Transverse colon (tissue), 4 donors: ENCODE measurements at regions not wholly inside any gene's neighbourhood (a gene's known extent, or its start where the extent isn't known, plus 50 kb on each side); places are given as distances from the start of the nearest gene placed in this dataset.

Source experiments
- DNase-seq: peaks from one replicate; pipeline ENCODE4 v3.0.0-alpha.2; 2019
- H3K27ac ChIP-seq, 4 donors: fragments of 200-600 bp; sonication (generic); 2 replicates each; pipeline ENCODE4 v1.5.1; 2016 to 2018; ENCODE audit warnings: inconsistent platforms in 4 of 4
- H3K27me3 ChIP-seq: fragments of 200-600 bp; sonication (generic); 2 replicates; pipeline ENCODE4 v1.5.1; 2017; ENCODE audit warnings: inconsistent platforms
- H3K36me3 ChIP-seq, 4 donors: fragments of 200-600 bp; sonication (generic); 2 replicates each; pipeline ENCODE4 v1.5.1; 2017 to 2019; ENCODE audit warnings: inconsistent platforms in 4 of 4
- H3K4me1 ChIP-seq, 4 donors: fragments of 200-600 bp; sonication (generic); 2 replicates each; pipeline ENCODE4 v1.5.1; 2017 to 2020; ENCODE audit warnings: inconsistent platforms in 4 of 4
- H3K4me3 ChIP-seq, 4 donors: fragments of 200-600 bp; sonication (generic); 1 replicate in 1 of 4; 2 replicates in 3 of 4; pipeline versions ENCODE4 v1.5.1 to v1.6.1; 2017 to 2019; ENCODE audit warnings: inconsistent platforms in 4 of 4
- H3K9me3 ChIP-seq, 2 donors: fragments of 200-600 bp; sonication (generic); 2 replicates each; pipeline ENCODE4 v1.5.1; 2017 to 2019; ENCODE audit warnings: inconsistent platforms in 2 of 2
- CTCF ChIP-seq, 5 experiments: fragments of 200-600 bp in 3 of 5; fragments of 450-650 bp in 2 of 5; sonication (generic) in 3 of 5; IDR thresholded peaks; 1 replicate in 2 of 5; 2 replicates in 3 of 5; pipeline ENCODE4 v1.5.1; 2016 to 2017; ENCODE audit warnings: antibody characterized with exemption in 5 of 5, inconsistent platforms in 3 of 5, mild to moderate bottlenecking in 2 of 5, moderate library complexity in 1 of 5
- EP300 ChIP-seq: sonication (generic); formaldehyde crosslinking; IDR thresholded peaks from one replicate; pipeline ENCODE4 v1.6.1; 2017; ENCODE audit warnings: antibody characterized with exemption, low read depth
- POLR2A ChIP-seq: fragments of 450-650 bp; IDR thresholded peaks from one replicate; pipeline ENCODE4 v1.6.1; 2016; ENCODE audit warnings: antibody characterized with exemption, mild to moderate bottlenecking, moderate library complexity
- POLR2AphosphoS5 ChIP-seq, 3 donors: sonication (generic); formaldehyde crosslinking; IDR thresholded peaks; one replicate each; pipeline ENCODE4 v1.6.1; 2016; ENCODE audit warnings: antibody characterized with exemption in 3 of 3
- WGBS, 2 donors: methylation state at CpG; one replicate each; pipeline ENCODE4 v1.1.5; 2018; ENCODE audit warnings: low coverage in 1 of 2; 5-methylcytosine and 5-hydroxymethylcytosine counted together
- in situ Hi-C, 4 donors: fragments of 200-750 bp; cut with MboI; loops; one replicate each; pipeline versions ENCODE4 v1.15.0 to v1.15.1; 2017; ENCODE audit warnings: low sequenced_read_pairs in 3 of 4, low pct_ligation_motif_present in 1 of 4, low pct_unique_long_range_greater_than_20kb in 1 of 4
- intact Hi-C: fragments of 100-400 bp; cut with DNase I; formaldehyde crosslinking; loops from one replicate; pipeline ENCODE4 v1.15.1; 2023; ENCODE audit warnings: low total_unique reads

- Histone ChIP-seq H3K4me3 (no peak overlapping the region), H3K9me3 (no peaks in the 10 kb centered on the region), H3K27me3 (no peaks in the 10 kb centered on the region), H3K36me3 (no peaks in the 10 kb centered on the region), H3K27ac (no peak overlapping the region), H3K4me1 (no peaks in the 10 kb centered on the region)
- 50 to 62% methylated on average over 1 to 2 of the region's 2 CpGs for WGBS, 2 donors
- TF ChIP-seq POLR2A = no peak
- no peak for TF ChIP-seq CTCF (IDR thresholded peaks at IDR 0.05)
- no peak for TF ChIP-seq EP300
- TF ChIP-seq POLR2AphosphoS5 (IDR thresholded peaks at IDR 0.05) = no peak
- in situ Hi-C loops = no loop called here
- intact Hi-C loops = loop anchor here (5.0 kb wide), 1 partner anchor 341 kb away; no protein-coding TSS in a partner anchor
- DNase-seq = no peak
These were observed 391.1 kb downstream of the STIM2 start for GRCh38 chr4:27251771-27252170.

- no peaks in the 10 kb centered on the region for H3K27me3 ChIP-seq
- no peaks in the 10 kb centered on the region for H3K36me3 ChIP-seq
- no peak overlapping the region for H3K4me3 ChIP-seq
- intact Hi-C loops (no loop called here), in situ Hi-C loops (no loop called here)
- no peak for DNase-seq
- no peak overlapping the region for H3K27ac ChIP-seq
- WGBS, 2 donors = 33 to 47% methylated on average over 3 to 7 of the region's 7 CpGs
- TF ChIP-seq POLR2AphosphoS5 (IDR thresholded peaks at IDR 0.05) (no peak), CTCF (IDR thresholded peaks at IDR 0.05) (no peak), EP300 (no peak), POLR2A (no peak)
- H3K9me3 ChIP-seq = no peaks in the 10 kb centered on the region
- no peaks in the 10 kb centered on the region for H3K4me1 ChIP-seq
These were observed 406.8 kb downstream of the STIM2 start for GRCh38 chr4:27267339-27267969.

- DNase-seq = no peak
- 82 to 85% methylated on average over 4 of the region's 4 CpGs for WGBS, 2 donors
- no peak for TF ChIP-seq EP300
- intact Hi-C loops (no loop called here), in situ Hi-C loops (no loop called here)
- no peaks in the 10 kb centered on the region for H3K9me3 ChIP-seq
- no peak overlapping the region for H3K27ac ChIP-seq
- no peaks in the 10 kb centered on the region for H3K27me3 ChIP-seq
- no peaks in the 10 kb centered on the region for H3K4me1 ChIP-seq
- no peak overlapping the region for H3K4me3 ChIP-seq
- H3K36me3 ChIP-seq = no peaks in the 10 kb centered on the region
These were observed 407.3 kb downstream of the STIM2 start for GRCh38 chr4:27267970-27268355.

- in situ Hi-C loops = no loop called here
- intact Hi-C loops = no loop called here
- no peaks in the 10 kb centered on the region for H3K4me1 ChIP-seq
- no peaks in the 10 kb centered on the region for H3K9me3 ChIP-seq
- no peak overlapping the region for H3K27ac ChIP-seq
- TF ChIP-seq POLR2A (no peak), CTCF (IDR thresholded peaks at IDR 0.05) (no peak), EP300 (no peak), POLR2AphosphoS5 (IDR thresholded peaks at IDR 0.05) (no peak)
- H3K36me3 ChIP-seq = no peaks in the 10 kb centered on the region
- no peak overlapping the region for H3K4me3 ChIP-seq
- no peaks in the 10 kb centered on the region for H3K27me3 ChIP-seq
- WGBS, 2 donors = 84% methylated on average over 1 of the region's 1 CpG; no CpG with 5 or more reads in 1 of the 2 donors
- DNase-seq = no peak
These were observed 409.8 kb downstream of the STIM2 start for GRCh38 chr4:27270435-27270834.

GRCh38 chr4:27271555-27271954, 410.9 kb downstream of the STIM2 start:
- in situ Hi-C loops = no loop called here

More at GRCh38 chr4:27271555-27271954, 410.9 kb downstream of the STIM2 start:
- 66 to 69% methylated on average over 4 of the region's 4 CpGs for WGBS, 2 donors
- intact Hi-C loops = no loop called here
- H3K4me3 ChIP-seq = no peak overlapping the region
- no peaks in the 10 kb centered on the region for H3K27me3 ChIP-seq
- DNase-seq = no peak
- H3K36me3 ChIP-seq = no peaks in the 10 kb centered on the region
- no peaks in the 10 kb centered on the region for H3K4me1 ChIP-seq
- no peak overlapping the region for H3K27ac ChIP-seq
- no peaks in the 10 kb centered on the region for H3K9me3 ChIP-seq
- TF ChIP-seq EP300 (no peak), CTCF (IDR thresholded peaks at IDR 0.05) (no peak), POLR2AphosphoS5 (IDR thresholded peaks at IDR 0.05) (no peak)
